ENCODE measurements at regions not wholly inside any gene's neighbourhood (a gene's known extent, or its start where the extent isn't known, plus 50 kb on each side); places are given as distances from the start of the nearest gene placed in this dataset.

DNA sequence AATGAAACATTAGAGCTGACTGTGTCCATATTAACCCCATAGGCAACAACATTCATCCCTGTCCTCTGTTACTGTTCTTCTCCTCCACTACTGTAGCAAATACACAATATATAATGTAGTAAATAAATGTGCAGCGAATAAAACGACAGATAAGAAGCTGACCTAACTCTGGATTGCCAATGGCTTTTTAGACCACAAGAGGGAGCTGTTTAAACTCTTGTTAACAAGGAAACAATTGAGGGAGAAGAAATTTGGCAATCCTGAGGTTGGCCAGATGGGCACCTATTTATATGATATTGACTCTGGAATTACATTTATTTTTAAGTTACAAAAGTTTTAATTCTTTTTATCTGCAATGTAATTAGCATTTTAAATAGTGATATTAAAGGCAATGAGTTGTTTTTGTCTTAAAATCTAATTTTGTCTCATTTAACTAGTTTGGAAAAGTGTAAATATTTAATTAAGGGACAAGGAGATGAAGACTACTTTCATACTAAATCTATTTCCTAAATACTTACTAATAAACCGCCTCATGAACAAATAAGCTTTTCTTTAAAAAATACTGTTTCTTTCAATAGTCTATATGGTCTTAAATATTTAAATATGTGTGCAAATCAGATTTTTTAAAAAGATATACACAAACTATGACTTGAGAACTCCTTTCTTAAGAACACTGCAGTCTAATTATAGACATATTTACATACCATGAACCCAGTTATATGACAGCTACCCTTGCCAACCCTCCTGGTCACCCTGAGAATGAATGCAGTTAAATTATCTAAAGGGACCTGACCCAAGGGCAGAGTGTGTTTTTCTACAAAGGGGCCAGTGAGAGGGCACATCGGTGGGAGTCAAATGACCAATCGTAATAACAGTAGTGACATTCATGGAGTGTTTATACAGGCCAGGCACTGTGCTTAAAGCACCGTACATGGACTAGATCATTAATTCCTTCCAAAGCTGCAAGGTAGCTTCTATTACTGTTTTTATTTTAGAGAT lies 52.9 kb upstream of the HPF1 start:
- peak; percentile 29 for DNase-seq (ENCODE audit: low read depth)

DNA sequence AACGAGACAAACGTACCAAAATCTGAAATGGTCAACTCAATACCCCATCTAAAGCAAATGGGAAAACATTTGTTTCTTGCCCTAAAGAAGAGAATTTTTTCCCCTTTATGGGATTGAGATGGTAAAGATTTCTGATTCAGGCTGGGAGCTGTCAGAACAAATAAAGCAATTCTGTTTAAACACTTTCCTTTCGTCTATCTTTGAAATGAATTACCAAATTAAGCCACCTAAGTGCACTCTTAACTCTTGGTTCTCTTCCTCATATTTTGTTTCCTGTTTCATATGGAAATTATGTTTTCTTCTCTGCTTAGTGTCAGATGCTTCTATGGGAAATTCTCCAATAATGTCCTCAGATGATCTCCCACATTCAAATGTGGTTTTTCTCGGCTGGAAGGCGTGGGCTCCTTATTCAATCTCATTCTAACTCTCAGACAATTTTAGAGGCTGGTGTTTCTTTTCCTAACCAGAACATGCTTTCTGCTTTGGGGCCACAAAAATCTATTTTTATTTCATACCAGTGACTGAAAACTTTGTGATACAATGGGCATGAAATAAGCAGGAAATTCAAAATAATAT lies 50.3 kb upstream of the HPF1 start:
- no peak for DNase-seq (ENCODE audit: low read depth)

Data from HS-27A (cell line).